Fibroblast of lung (primary cell): ENCODE measurements at regions not wholly inside any gene's neighbourhood (a gene's known extent, or its start where the extent isn't known, plus 50 kb on each side); places are given as distances from the start of the nearest gene placed in this dataset.

Source experiments
- CTCF ChIP-seq, 2 donors: IDR thresholded peaks in 1 of 2; conservative IDR thresholded peaks in 1 of 2; 1 replicate in 1 of 2; 2 replicates in 1 of 2; pipeline ENCODE4 v1.5.1; 2011 to 2012; ENCODE audit warnings: low read length in 2 of 2, control low read depth in 1 of 2, inconsistent platforms in 1 of 2, low read depth in 1 of 2, mild to moderate bottlenecking in 1 of 2
- EZH2 ChIP-seq: IDR thresholded peaks from 2 replicates; pipeline ENCODE4 v1.5.1; 2012; ENCODE audit warnings: low read length, control low read depth, mild to moderate bottlenecking; ENCODE audit errors: missing control alignments

DNA sequence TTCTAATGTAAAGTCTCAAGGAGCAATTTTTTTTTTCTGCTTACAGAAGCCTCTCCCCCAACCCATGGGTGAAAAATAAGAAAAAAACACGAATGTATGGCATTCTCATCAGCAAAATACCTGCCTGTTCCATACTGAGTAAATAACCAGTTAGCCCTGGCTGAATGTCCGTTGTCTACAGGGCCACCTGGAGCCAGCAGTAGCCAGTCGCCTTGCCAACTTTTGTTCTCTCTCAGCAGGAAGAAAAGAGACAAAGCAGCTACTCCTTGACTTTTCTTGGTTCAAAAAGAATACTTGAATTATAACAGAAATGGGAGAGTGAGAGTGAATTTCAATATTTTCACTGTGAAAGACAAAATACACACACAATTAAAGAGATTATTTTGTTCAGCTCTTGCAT, 532.9 kb upstream of the CRIM1 start:
- no peak for TF ChIP-seq CTCF (conservative IDR thresholded peaks at IDR 0.05 in 1 of 2, IDR thresholded peaks at IDR 0.05 in 1 of 2; ENCODE audit: low read depth in 1 of 2, low read length in 2 of 2)
- TF ChIP-seq EZH2, result no peak
